ENCODE measurements at regions not wholly inside any gene's neighbourhood (a gene's known extent, or its start where the extent isn't known, plus 50 kb on each side); places are given as distances from the start of the nearest gene placed in this dataset.

- TF ChIP-seq ZNF219 (CRISPR knock-in tag; IDR thresholded peaks at IDR 0.05; ENCODE audit: borderline replicate concordance): no peak
- no peak for TF ChIP-seq FOXJ3 (CRISPR knock-in tag; IDR thresholded peaks at IDR 0.05; ENCODE audit: borderline replicate concordance)
- TF ChIP-seq CREM (CRISPR knock-in tag; IDR thresholded peaks at IDR 0.05): no peak
- TF ChIP-seq, protein P1, sequence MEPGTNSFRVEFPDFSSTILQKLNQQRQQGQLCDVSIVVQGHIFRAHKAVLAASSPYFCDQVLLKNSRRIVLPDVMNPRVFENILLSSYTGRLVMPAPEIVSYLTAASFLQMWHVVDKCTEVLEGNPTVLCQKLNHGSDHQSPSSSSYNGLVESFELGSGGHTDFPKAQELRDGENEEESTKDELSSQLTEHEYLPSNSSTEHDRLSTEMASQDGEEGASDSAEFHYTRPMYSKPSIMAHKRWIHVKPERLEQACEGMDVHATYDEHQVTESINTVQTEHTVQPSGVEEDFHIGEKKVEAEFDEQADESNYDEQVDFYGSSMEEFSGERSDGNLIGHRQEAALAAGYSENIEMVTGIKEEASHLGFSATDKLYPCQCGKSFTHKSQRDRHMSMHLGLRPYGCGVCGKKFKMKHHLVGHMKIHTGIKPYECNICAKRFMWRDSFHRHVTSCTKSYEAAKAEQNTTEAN (CRISPR knock-in tag; IDR thresholded peaks at IDR 0.05): no peak
- TF ChIP-seq, protein P2, sequence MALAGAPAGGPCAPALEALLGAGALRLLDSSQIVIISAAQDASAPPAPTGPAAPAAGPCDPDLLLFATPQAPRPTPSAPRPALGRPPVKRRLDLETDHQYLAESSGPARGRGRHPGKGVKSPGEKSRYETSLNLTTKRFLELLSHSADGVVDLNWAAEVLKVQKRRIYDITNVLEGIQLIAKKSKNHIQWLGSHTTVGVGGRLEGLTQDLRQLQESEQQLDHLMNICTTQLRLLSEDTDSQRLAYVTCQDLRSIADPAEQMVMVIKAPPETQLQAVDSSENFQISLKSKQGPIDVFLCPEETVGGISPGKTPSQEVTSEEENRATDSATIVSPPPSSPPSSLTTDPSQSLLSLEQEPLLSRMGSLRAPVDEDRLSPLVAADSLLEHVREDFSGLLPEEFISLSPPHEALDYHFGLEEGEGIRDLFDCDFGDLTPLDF (CRISPR knock-in tag; IDR thresholded peaks at IDR 0.05): no peak
- no peak for TF ChIP-seq ZBTB21 (CRISPR knock-in tag; IDR thresholded peaks at IDR 0.05; ENCODE audit: borderline replicate concordance)
- TF ChIP-seq, protein P3, sequence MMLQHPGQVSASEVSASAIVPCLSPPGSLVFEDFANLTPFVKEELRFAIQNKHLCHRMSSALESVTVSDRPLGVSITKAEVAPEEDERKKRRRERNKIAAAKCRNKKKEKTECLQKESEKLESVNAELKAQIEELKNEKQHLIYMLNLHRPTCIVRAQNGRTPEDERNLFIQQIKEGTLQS (CRISPR knock-in tag; conservative IDR thresholded peaks at IDR 0.05): no peak
- TF ChIP-seq GABPB1 (CRISPR knock-in tag; IDR thresholded peaks at IDR 0.05): no peak
- no peak for TF ChIP-seq ATF6 (CRISPR knock-in tag; IDR thresholded peaks at IDR 0.05)
These were observed 143.6 kb upstream of the ERCC6L2 start (continued) for GRCh38 chr9:95731876-95732275.

GRCh38 chr9:95729669-95730368 is 145.7 kb upstream of the ERCC6L2 start:
- Mint-ChIP-seq H3K27ac (no peak overlapping the region), H3K4me3 (no peak overlapping the region), H3K36me3 (no peaks in the 10 kb centered on the region), H3K4me1 (no peaks in the 10 kb centered on the region), H3K27me3 (ENCODE audit: low read depth) (no peaks in the 10 kb centered on the region), H3K9me3 (peaks cover 11% of the 10 kb centered on the region)
- no peak for DNase-seq (ENCODE audit: low spot score)
- ATAC-seq: no peak
- TF ChIP-seq ZNF396 (CRISPR knock-in tag; IDR thresholded peaks at IDR 0.05; ENCODE audit: borderline replicate concordance) (no peak), NFYB (CRISPR knock-in tag; conservative IDR thresholded peaks at IDR 0.05; ENCODE audit: low read depth) (peak; percentile 51)
- POLR2A ChIA-PET: no interaction called here
- CTCF ChIA-PET: interaction anchor here (0.7 kb wide), 1 partner anchor 89 kb away, joined by 3 read pairs; no protein-coding TSS in a partner anchor

- Mint-ChIP-seq H3K4me1 (no peaks in the 10 kb centered on the region), H3K27me3 (ENCODE audit: low read depth) (no peaks in the 10 kb centered on the region), H3K27ac (no peak overlapping the region), H3K36me3 (no peaks in the 10 kb centered on the region), H3K4me3 (no peak overlapping the region), H3K9me3 (peaks cover 11% of the 10 kb centered on the region)
- POLR2A ChIA-PET: no interaction called here
- TF ChIP-seq KAT7 (CRISPR knock-in tag; IDR thresholded peaks at IDR 0.05; ENCODE audit: borderline replicate concordance) (no peak), ATF1 (CRISPR knock-in tag; IDR thresholded peaks at IDR 0.05) (no peak), NR3C1 (CRISPR knock-in tag; conservative IDR thresholded peaks at IDR 0.05; ENCODE audit: low read depth) (no peak), FOXK1 (CRISPR knock-in tag; IDR thresholded peaks at IDR 0.05) (no peak)
- DNase-seq (ENCODE audit: low spot score) (no peak), ATAC-seq (no peak)
- CTCF ChIA-PET: interaction anchor here (0.7 kb wide), 1 partner anchor 90 kb away, joined by 3 read pairs; no protein-coding TSS in a partner anchor
These were observed 146.4 kb upstream of the ERCC6L2 start for GRCh38 chr9:95729046-95729445.

DNA sequence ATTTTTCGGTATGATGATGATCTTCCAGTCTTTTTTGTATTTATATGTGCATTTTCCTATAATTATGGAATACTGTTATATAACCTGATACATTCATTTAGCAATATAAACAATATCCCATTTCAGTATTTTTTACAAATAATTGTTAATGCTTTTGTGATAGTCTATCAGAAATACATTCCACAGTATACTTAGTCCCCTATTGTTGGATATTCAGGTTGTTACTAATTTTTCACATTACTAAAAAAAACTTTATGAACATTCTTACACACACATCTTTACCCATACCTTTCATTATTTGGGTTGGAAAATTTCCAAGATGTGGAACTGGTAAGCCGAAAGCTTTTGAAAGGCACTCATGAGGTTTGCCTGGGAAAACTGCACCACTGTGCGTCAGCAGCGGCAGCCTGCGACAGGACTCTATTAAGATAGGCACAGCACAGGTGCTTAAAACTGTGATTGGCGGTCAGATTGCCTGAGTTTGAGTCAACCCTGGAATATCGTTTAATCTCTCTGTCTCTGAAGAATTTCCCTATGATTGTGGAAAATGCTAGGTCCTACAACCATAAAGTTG is 147.5 kb upstream of the ERCC6L2 start:
- H3K27me3 Mint-ChIP-seq (ENCODE audit: low read depth): no peaks in the 10 kb centered on the region
- ATAC-seq: no peak
- TF ChIP-seq ZNF425 (CRISPR knock-in tag; conservative IDR thresholded peaks at IDR 0.05) (no peak), ZNF121 (CRISPR knock-in tag; IDR thresholded peaks at IDR 0.05) (no peak), EMX1 (CRISPR knock-in tag; IDR thresholded peaks at IDR 0.05) (no peak), RELA (CRISPR knock-in tag; IDR thresholded peaks at IDR 0.05; ENCODE audit: borderline replicate concordance) (no peak), AR (CRISPR knock-in tag; IDR thresholded peaks at IDR 0.05) (no peak)

More for the DNA sequence above, 147.5 kb upstream of the ERCC6L2 start:
- H3K27ac Mint-ChIP-seq: no peak overlapping the region
- H3K4me3 Mint-ChIP-seq: no peak overlapping the region
- CTCF ChIA-PET: interaction anchor here (0.6 to 2.0 kb wide), 4 partner anchors 9 to 490 kb away, joined by 3 to 33 read pairs (median 4); no protein-coding TSS in a partner anchor
- peaks cover 11% of the 10 kb centered on the region for H3K9me3 Mint-ChIP-seq
- H3K36me3 Mint-ChIP-seq: no peaks in the 10 kb centered on the region
- POLR2A ChIA-PET: no interaction called here
- no peak for DNase-seq (ENCODE audit: low spot score)
- no peaks in the 10 kb centered on the region for H3K4me1 Mint-ChIP-seq

Measured in WTC11 (cell line).